Fibroblast of skin of right biceps (primary cell): ENCODE measurements at regions not wholly inside any gene's neighbourhood (a gene's known extent, or its start where the extent isn't known, plus 50 kb on each side); places are given as distances from the start of the nearest gene placed in this dataset.

Experiments
- DNase-seq: peaks from one replicate; pipeline ENCODE4 v3.0.0-alpha.2; 2013

GRCh38 chr13:50586414-50587083 is 256.9 kb downstream of the DLEU7 start:
- no peak for DNase-seq

- no peak for DNase-seq
Measured at GRCh38 chr13:50587115-50587514, 256.4 kb downstream of the DLEU7 start.

GRCh38 chr13:50587645-50588373 is 255.7 kb downstream of the DLEU7 start:
- no peak for DNase-seq

GRCh38 chr13:50588491-50589130 is 254.9 kb downstream of the DLEU7 start:
- peak; percentile 78 for DNase-seq

- DNase-seq, result peak; percentile 99
Measured at GRCh38 chr13:50589139-50589538, 254.4 kb downstream of the DLEU7 start.

GRCh38 chr13:50589651-50590054 is 253.8 kb downstream of the DLEU7 start:
- peak; percentile 96 for DNase-seq

- DNase-seq, result peak; percentile 96
Measured at GRCh38 chr13:50592412-50593155, 250.9 kb downstream of the DLEU7 start.

- peak; percentile 40 for DNase-seq
Measured at GRCh38 chr13:50593207-50593606, 250.3 kb downstream of the DLEU7 start.

GRCh38 chr13:50594276-50595051 is 249.0 kb downstream of the DLEU7 start:
- no peak for DNase-seq

GRCh38 chr13:50595196-50595595 is 248.3 kb downstream of the DLEU7 start:
- DNase-seq, result no peak

- no peak for DNase-seq
Measured at GRCh38 chr13:50596156-50596555, 247.3 kb downstream of the DLEU7 start.

- DNase-seq, result no peak
Measured at GRCh38 chr13:50596776-50597203, 246.7 kb downstream of the DLEU7 start.

GRCh38 chr13:50598338-50598737 is 245.2 kb downstream of the DLEU7 start:
- DNase-seq, result no peak

GRCh38 chr13:50599046-50599445 is 244.4 kb downstream of the DLEU7 start:
- no peak for DNase-seq

GRCh38 chr13:50599927-50600326 is 243.6 kb downstream of the DLEU7 start:
- DNase-seq, result no peak

- no peak for DNase-seq
Measured at GRCh38 chr13:50608370-50608769, 235.1 kb downstream of the DLEU7 start.

- no peak for DNase-seq
Measured at GRCh38 chr13:50609011-50609410, 234.5 kb downstream of the DLEU7 start.

- DNase-seq, result no peak
Measured at GRCh38 chr13:50610238-50610637, 233.3 kb downstream of the DLEU7 start.

- DNase-seq, result no peak
Measured at GRCh38 chr13:50611117-50611781, 232.2 kb downstream of the DLEU7 start.

- DNase-seq, result no peak
Measured at GRCh38 chr13:50612717-50613116, 230.8 kb downstream of the DLEU7 start.

- peak; percentile 71 for DNase-seq
Measured at GRCh38 chr13:50613356-50613831, 230.1 kb downstream of the DLEU7 start.

- no peak for DNase-seq
Measured at GRCh38 chr13:50615234-50615633, 228.3 kb downstream of the DLEU7 start.
